ENCODE measurements at regions not wholly inside any gene's neighbourhood (a gene's known extent, or its start where the extent isn't known, plus 50 kb on each side); places are given as distances from the start of the nearest gene placed in this dataset.

DNA sequence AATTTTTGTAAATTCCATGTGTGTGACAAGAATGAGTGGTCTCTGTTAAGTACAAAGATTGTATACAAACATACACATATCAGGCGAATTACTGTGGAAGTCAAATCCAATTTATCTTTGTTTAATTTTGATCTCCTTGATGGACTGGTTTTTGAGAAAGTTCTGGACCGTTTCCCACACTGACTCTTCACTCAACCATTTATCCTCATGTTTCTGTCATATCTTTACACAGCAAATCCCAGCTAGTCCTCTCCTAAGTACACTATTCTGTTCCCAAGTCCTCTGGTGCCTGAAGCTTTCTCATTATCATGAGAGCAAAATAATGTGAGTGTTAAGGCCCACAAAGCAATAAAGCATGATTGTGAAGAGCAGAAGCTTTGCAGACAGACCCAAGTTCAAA lies 189.9 kb downstream of the WNT5A start:
- Histone ChIP-seq H3K4me1 (ENCODE audit: control insufficient read depth, low read length) (no peaks in the 10 kb centered on the region), H3K4me3 (ENCODE audit: low read length) (no peak overlapping the region), H3K79me2 (ENCODE audit: control insufficient read depth, low read length) (no peaks in the 10 kb centered on the region), H3K9me2 (replicated peaks; ENCODE audit: control insufficient read depth, low read length) (no peaks in the 10 kb centered on the region; the same call in 1 of the 2 replicates), H3K27ac (ENCODE audit: low read depth, low read length) (no peak overlapping the region), H3K9me3 (ENCODE audit: control insufficient read depth, insufficient read depth, low read length) (no peaks in the 10 kb centered on the region), H3K36me3 (ENCODE audit: control insufficient read depth, low read length) (no peaks in the 10 kb centered on the region), H4K20me1 (ENCODE audit: control insufficient read depth, insufficient read depth, low read depth, low read length) (no peaks in the 10 kb centered on the region), H3K4me2 (ENCODE audit: low read length) (no peak overlapping the region), H3F3A (ENCODE audit: control insufficient read depth, insufficient read depth) (no peaks in the 10 kb centered on the region), H3K27me3 (ENCODE audit: control insufficient read depth, low read length) (no peaks in the 10 kb centered on the region)
- no peak for TF ChIP-seq EZH2phosphoT487 (IDR thresholded peaks at IDR 0.05; ENCODE audit: borderline replicate concordance, low read length)

- H3K79me2 ChIP-seq (ENCODE audit: control insufficient read depth, low read length): no peaks in the 10 kb centered on the region
- no peaks in the 10 kb centered on the region for H4K20me1 ChIP-seq (ENCODE audit: control insufficient read depth, insufficient read depth, low read depth, low read length)
- no peaks in the 10 kb centered on the region for H3F3A ChIP-seq (ENCODE audit: control insufficient read depth, insufficient read depth)
- no peaks in the 10 kb centered on the region for H3K36me3 ChIP-seq (ENCODE audit: control insufficient read depth, low read length)
- H3K9me2 ChIP-seq (replicated peaks; ENCODE audit: control insufficient read depth, low read length): no peaks in the 10 kb centered on the region; the same call in 1 of the 2 replicates
- no peaks in the 10 kb centered on the region for H3K27me3 ChIP-seq (ENCODE audit: control insufficient read depth, low read length)
- H3K4me2 ChIP-seq (ENCODE audit: low read length): no peak overlapping the region
- H3K27ac ChIP-seq (ENCODE audit: low read depth, low read length): no peak overlapping the region
- TF ChIP-seq EZH2phosphoT487 (IDR thresholded peaks at IDR 0.05; ENCODE audit: borderline replicate concordance, low read length) (no peak), CTCF (IDR thresholded peaks at IDR 0.05; ENCODE audit: low read depth, low read length, poor library complexity, severe bottlenecking) (no peak)
- no peak overlapping the region for H3K4me3 ChIP-seq (ENCODE audit: low read length)
- no peaks in the 10 kb centered on the region for H3K9me3 ChIP-seq (ENCODE audit: control insufficient read depth, insufficient read depth, low read length)
- H3K4me1 ChIP-seq (ENCODE audit: control insufficient read depth, low read length): no peaks in the 10 kb centered on the region
Observed at GRCh38 chr3:55296791-55297190, 190.3 kb downstream of the WNT5A start.

- no peaks in the 10 kb centered on the region for H4K20me1 ChIP-seq (ENCODE audit: control insufficient read depth, insufficient read depth, low read depth, low read length)
- no peak overlapping the region for H3K27ac ChIP-seq (ENCODE audit: low read depth, low read length)
- H3K4me2 ChIP-seq (ENCODE audit: low read length): no peak overlapping the region
- H3K27me3 ChIP-seq (ENCODE audit: control insufficient read depth, low read length): no peaks in the 10 kb centered on the region
- H3F3A ChIP-seq (ENCODE audit: control insufficient read depth, insufficient read depth): no peaks in the 10 kb centered on the region
- no peaks in the 10 kb centered on the region for H3K79me2 ChIP-seq (ENCODE audit: control insufficient read depth, low read length)
- H3K9me3 ChIP-seq (ENCODE audit: control insufficient read depth, insufficient read depth, low read length): no peaks in the 10 kb centered on the region
- TF ChIP-seq CTCF (IDR thresholded peaks at IDR 0.05; ENCODE audit: low read depth, low read length, poor library complexity, severe bottlenecking) (no peak), EZH2phosphoT487 (IDR thresholded peaks at IDR 0.05; ENCODE audit: borderline replicate concordance, low read length) (no peak)
- no peaks in the 10 kb centered on the region; the same call in 1 of the 2 replicates for H3K9me2 ChIP-seq (replicated peaks; ENCODE audit: control insufficient read depth, low read length)
- H3K36me3 ChIP-seq (ENCODE audit: control insufficient read depth, low read length): no peaks in the 10 kb centered on the region
- no peak overlapping the region for H3K4me3 ChIP-seq (ENCODE audit: low read length)
- H3K4me1 ChIP-seq (ENCODE audit: control insufficient read depth, low read length): no peaks in the 10 kb centered on the region
Observed at GRCh38 chr3:55296030-55296429, 191.1 kb downstream of the WNT5A start.

GRCh38 chr3:55294557-55294956 lies 192.5 kb downstream of the WNT5A start:
- H3F3A ChIP-seq (ENCODE audit: control insufficient read depth, insufficient read depth): no peaks in the 10 kb centered on the region
- H3K79me2 ChIP-seq (ENCODE audit: control insufficient read depth, low read length): no peaks in the 10 kb centered on the region
- no peaks in the 10 kb centered on the region for H3K9me3 ChIP-seq (ENCODE audit: control insufficient read depth, insufficient read depth, low read length)
- H3K9me2 ChIP-seq (replicated peaks; ENCODE audit: control insufficient read depth, low read length): no peaks in the 10 kb centered on the region; the same call in 1 of the 2 replicates
- TF ChIP-seq EZH2phosphoT487 (IDR thresholded peaks at IDR 0.05; ENCODE audit: borderline replicate concordance, low read length) (no peak), CTCF (IDR thresholded peaks at IDR 0.05; ENCODE audit: low read depth, low read length, poor library complexity, severe bottlenecking) (no peak)
- no peak overlapping the region for H3K27ac ChIP-seq (ENCODE audit: low read depth, low read length)
- no peaks in the 10 kb centered on the region for H3K27me3 ChIP-seq (ENCODE audit: control insufficient read depth, low read length)
- no peaks in the 10 kb centered on the region for H3K4me1 ChIP-seq (ENCODE audit: control insufficient read depth, low read length)
- H3K36me3 ChIP-seq (ENCODE audit: control insufficient read depth, low read length): no peaks in the 10 kb centered on the region
- no peaks in the 10 kb centered on the region for H4K20me1 ChIP-seq (ENCODE audit: control insufficient read depth, insufficient read depth, low read depth, low read length)
- no peak overlapping the region for H3K4me3 ChIP-seq (ENCODE audit: low read length)
- no peak overlapping the region for H3K4me2 ChIP-seq (ENCODE audit: low read length)

Measured in DOHH2 (cell line).